Choroid plexus epithelial cell (primary cell): ENCODE measurements at regions not wholly inside any gene's neighbourhood (a gene's known extent, or its start where the extent isn't known, plus 50 kb on each side); places are given as distances from the start of the nearest gene placed in this dataset.

Experiments used
- DNase-seq: peaks from one replicate; pipeline ENCODE4 v3.0.0-alpha.2; 2010; ENCODE audit warnings: low read depth
- H3K4me3 ChIP-seq: 2 replicates; pipeline ENCODE4 v1.5.1; 2011; ENCODE audit warnings: low read depth, mild to moderate bottlenecking, control low read depth, low read length, moderate library complexity
- TF ChIP-seq, protein P1 (sequence below): conservative IDR thresholded peaks from 2 replicates; pipeline ENCODE4 v1.5.1; 2011; ENCODE audit warnings: low read depth, mild to moderate bottlenecking, control low read depth, inconsistent platforms, low read length, moderate library complexity

DNA sequence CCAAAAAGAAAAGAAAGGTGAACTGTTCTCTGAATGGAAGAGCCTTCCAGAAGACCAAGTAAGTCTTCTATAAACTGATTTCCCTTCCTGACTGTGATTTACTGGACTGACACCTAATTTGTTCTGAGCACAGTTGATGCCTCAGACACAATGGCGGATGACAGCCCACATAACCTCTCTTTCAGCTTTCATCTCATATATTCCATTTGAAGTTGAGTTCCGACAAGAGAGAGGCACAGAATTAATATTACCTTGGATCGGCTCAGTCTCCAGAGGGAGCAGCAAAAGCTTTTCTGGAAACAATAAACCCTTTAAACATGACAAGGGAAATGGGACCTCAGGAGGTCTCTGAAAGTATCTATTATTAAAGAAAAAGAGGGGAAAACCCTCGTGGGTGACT is 638.7 kb upstream of the SETBP1 start:
- no peak for DNase-seq

GRCh38 chr18:44046376-44046975 is 634.2 kb upstream of the SETBP1 start:
- DNase-seq = no peak
- TF ChIP-seq, protein P1, sequence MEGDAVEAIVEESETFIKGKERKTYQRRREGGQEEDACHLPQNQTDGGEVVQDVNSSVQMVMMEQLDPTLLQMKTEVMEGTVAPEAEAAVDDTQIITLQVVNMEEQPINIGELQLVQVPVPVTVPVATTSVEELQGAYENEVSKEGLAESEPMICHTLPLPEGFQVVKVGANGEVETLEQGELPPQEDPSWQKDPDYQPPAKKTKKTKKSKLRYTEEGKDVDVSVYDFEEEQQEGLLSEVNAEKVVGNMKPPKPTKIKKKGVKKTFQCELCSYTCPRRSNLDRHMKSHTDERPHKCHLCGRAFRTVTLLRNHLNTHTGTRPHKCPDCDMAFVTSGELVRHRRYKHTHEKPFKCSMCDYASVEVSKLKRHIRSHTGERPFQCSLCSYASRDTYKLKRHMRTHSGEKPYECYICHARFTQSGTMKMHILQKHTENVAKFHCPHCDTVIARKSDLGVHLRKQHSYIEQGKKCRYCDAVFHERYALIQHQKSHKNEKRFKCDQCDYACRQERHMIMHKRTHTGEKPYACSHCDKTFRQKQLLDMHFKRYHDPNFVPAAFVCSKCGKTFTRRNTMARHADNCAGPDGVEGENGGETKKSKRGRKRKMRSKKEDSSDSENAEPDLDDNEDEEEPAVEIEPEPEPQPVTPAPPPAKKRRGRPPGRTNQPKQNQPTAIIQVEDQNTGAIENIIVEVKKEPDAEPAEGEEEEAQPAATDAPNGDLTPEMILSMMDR = no peak
- H3K4me3 ChIP-seq = no peak overlapping the region

More for the DNA sequence above, 638.7 kb upstream of the SETBP1 start:
- H3K4me3 ChIP-seq = no peak overlapping the region
- TF ChIP-seq, protein P1 = no peak

- TF ChIP-seq, protein P1 = no peak
- H3K4me3 ChIP-seq = no peak overlapping the region
- peak; percentile 6 for DNase-seq
Observed at GRCh38 chr18:44047585-44047984, 633.1 kb upstream of the SETBP1 start.

GRCh38 chr18:44048435-44048834 is 632.3 kb upstream of the SETBP1 start:
- no peak for DNase-seq
- H3K4me3 ChIP-seq = no peak overlapping the region
- TF ChIP-seq, protein P1 = no peak

DNA sequence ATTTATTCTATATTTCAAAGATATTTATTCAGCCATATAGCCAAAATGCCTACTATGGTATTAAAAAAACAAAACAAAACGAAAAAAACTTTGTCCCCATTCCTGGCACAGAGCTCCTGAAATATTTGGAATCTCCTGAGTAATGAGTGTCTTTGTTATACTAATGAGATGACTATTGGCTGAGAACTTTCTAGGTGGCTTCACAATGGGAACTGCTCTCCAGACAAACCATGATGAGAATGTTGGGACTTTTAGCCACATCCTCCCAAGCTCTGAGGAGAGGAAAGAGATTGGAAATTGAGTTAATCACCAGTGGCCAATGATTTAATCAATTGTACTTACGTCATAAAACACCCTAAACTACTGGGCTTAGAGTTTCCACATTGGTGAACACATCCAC is 631.8 kb upstream of the SETBP1 start:
- no peak overlapping the region for H3K4me3 ChIP-seq
- no peak for DNase-seq
- TF ChIP-seq, protein P1 = no peak

DNA sequence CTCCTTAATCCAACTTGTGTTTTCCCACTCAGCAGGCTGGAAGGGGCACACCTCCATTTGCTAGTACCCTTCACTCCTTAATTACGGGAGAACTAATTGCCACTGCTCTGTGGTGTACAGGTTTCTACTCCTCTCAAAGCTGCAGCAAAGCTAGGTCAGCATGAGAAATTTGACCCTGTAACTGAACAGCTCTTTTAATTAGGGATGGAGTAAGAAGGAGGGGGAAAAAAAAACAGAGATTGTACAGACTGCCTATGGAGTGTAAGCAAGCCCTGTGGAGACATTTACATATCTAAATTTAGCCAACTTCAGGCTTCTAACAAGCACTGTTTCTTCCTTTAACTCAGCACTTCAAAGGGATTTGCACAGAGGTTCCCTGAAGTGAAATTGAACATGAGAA is 629.7 kb upstream of the SETBP1 start:
- TF ChIP-seq, protein P1 = no peak

GRCh38 chr18:44054514-44054913 is 626.2 kb upstream of the SETBP1 start:
- TF ChIP-seq, protein P1 = no peak
- no peak overlapping the region for H3K4me3 ChIP-seq
- no peak for DNase-seq

More for the DNA sequence above, 629.7 kb upstream of the SETBP1 start:
- no peak overlapping the region for H3K4me3 ChIP-seq
- DNase-seq = no peak
